ENCODE measurements at regions not wholly inside any gene's neighbourhood (a gene's known extent, or its start where the extent isn't known, plus 50 kb on each side); places are given as distances from the start of the nearest gene placed in this dataset.

DNA sequence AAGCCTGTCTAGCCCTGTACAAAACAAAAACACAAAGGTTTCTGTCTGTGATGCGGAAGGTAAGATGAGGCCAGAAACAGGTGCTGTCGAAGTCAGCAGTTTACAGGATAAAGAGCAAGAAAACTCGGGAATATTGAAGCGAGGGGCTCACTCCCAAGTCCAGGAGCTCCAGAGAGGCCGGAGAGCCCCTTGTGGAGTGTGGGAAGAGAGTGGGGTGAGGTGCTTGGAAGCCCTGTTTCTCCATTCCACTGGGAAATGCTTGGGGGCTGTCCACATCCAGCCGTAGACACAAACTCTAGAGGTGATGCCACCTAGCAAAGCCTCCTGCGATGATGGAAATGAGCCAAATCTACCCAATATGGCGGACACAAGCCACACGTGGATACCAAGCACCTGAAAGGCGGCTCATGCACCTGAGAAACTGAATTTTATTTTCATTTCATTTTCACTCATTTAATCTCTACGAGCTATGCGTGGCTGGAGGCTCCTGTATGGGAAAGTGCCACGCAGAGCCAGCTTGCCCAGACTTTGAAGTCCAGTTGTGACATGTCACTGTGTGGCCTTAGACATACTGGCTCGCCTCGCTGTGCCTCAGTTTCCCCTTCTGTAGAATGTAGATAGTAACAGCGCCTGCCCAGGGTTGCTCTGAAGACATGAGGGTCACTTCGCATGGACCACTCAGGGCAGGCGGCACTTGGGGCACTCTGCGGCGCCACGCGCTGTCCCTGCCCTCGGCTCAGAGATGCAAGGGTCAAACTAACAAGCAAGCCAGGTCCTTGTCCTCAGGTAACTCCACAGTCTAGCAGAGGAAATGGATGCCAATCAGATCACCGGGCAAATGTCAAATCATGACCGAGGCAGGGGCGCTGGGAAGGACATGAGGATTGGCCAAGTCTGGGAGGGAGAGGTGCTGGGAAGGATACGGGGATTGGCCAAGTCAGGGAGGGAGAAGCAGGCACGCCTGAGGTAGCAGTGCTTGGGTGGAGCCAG is 684.7 kb downstream of the TBC1D22A start:
- DNase-seq (ENCODE audit: low read depth): no peak
- TF ChIP-seq, protein P1, sequence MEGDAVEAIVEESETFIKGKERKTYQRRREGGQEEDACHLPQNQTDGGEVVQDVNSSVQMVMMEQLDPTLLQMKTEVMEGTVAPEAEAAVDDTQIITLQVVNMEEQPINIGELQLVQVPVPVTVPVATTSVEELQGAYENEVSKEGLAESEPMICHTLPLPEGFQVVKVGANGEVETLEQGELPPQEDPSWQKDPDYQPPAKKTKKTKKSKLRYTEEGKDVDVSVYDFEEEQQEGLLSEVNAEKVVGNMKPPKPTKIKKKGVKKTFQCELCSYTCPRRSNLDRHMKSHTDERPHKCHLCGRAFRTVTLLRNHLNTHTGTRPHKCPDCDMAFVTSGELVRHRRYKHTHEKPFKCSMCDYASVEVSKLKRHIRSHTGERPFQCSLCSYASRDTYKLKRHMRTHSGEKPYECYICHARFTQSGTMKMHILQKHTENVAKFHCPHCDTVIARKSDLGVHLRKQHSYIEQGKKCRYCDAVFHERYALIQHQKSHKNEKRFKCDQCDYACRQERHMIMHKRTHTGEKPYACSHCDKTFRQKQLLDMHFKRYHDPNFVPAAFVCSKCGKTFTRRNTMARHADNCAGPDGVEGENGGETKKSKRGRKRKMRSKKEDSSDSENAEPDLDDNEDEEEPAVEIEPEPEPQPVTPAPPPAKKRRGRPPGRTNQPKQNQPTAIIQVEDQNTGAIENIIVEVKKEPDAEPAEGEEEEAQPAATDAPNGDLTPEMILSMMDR (IDR thresholded peaks at IDR 0.05; ENCODE audit: control insufficient read depth, insufficient read depth, low read depth, low read length, missing control alignments): no peak
- no peak overlapping the region for H3K4me3 ChIP-seq (ENCODE audit: control insufficient read depth, low read depth, low read length)

DNA sequence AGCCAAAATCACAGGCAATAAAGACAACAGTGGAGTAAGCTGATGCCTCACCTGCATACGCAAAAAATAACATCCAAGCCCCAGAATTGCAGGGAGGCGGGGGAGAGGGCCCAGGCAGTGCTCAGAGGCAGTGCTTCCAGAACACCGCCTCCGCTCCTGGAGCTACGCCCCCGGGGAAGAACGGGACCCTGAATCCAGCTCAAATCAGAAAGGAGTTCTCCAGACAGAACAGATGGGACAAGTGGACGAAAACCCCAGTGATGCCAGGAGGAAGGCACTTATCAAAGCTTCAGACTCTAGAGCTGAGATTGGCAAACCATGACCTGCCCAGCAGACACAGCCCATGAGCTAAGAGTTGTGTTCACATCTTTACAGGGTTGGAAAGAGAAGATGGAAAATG is 683.9 kb downstream of the TBC1D22A start:
- no peak overlapping the region for H3K4me3 ChIP-seq (ENCODE audit: control insufficient read depth, low read depth, low read length)
- DNase-seq (ENCODE audit: low read depth): no peak
- TF ChIP-seq, protein P1 (IDR thresholded peaks at IDR 0.05; ENCODE audit: control insufficient read depth, insufficient read depth, low read depth, low read length, missing control alignments): no peak

DNA sequence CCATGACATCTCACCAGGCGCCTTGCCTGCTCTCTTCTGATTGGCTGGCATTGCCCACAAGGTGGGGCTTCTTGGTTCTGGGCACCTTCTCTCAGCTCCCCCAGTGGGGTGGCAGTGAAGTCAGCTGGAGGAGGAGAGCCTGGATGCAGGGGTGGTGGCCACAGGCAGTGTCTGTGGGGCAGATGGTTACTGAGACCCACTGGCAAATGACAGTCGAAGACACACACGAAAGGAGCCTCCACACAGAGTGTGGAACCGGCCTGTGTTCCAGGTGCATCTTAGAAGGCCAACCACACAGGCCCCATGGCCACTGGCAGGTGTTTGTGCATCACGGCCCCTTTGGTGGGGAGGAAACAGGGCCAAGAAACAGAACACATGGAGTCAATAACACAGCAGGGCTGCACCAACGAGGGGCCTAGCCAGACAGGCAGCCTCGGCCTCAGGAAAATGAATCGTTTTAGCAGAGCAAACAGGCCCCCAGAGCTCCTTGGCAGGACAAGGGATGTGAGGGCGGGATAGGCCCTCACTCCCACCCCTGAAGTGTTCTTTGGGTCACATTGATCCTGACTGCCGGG is 683.4 kb downstream of the TBC1D22A start:
- TF ChIP-seq, protein P1 (IDR thresholded peaks at IDR 0.05; ENCODE audit: control insufficient read depth, insufficient read depth, low read depth, low read length, missing control alignments): no peak
- DNase-seq (ENCODE audit: low read depth): no peak
- no peak overlapping the region for H3K4me3 ChIP-seq (ENCODE audit: control insufficient read depth, low read depth, low read length)

DNA sequence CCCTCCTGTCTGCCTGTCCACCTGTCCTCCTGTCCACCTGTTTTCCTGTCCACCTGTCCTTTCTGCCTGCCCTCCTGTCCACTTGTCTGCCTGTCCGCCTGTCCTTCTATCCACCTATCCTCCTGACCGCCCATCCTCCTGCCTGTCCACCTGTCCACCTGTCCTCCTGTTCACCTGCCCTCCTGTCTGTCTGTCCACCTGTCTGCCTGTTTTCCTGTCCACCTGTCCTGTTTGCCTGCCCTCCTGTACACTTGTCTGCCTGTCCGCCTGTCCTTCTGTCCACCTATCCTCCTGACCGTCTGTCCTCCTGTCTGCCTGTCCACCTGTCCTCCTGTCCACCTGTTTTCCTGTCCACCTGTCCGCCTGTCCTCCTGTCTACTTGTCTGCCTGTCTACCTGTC is 682.8 kb downstream of the TBC1D22A start:
- H3K4me3 ChIP-seq (ENCODE audit: control insufficient read depth, low read depth, low read length): no peak overlapping the region
- TF ChIP-seq, protein P1 (IDR thresholded peaks at IDR 0.05; ENCODE audit: control insufficient read depth, insufficient read depth, low read depth, low read length, missing control alignments): no peak
- no peak for DNase-seq (ENCODE audit: low read depth)

DNA sequence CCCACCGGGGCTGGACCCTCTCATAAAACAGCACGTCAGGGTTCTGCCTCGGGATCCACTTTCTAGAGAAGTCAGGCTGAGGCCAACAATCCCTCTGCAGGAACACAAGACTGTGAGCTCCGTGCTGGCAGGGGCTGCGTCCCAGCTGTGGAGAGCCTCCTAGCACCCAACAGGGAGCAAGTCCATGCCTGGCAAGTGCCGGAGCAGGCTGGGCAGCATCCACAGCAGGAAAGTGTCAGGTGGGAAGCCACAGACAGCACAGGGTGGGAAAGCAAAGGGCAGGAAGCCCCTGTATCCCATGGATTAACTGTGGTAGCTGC is 682.3 kb downstream of the TBC1D22A start:
- DNase-seq (ENCODE audit: low read depth): no peak

DNA sequence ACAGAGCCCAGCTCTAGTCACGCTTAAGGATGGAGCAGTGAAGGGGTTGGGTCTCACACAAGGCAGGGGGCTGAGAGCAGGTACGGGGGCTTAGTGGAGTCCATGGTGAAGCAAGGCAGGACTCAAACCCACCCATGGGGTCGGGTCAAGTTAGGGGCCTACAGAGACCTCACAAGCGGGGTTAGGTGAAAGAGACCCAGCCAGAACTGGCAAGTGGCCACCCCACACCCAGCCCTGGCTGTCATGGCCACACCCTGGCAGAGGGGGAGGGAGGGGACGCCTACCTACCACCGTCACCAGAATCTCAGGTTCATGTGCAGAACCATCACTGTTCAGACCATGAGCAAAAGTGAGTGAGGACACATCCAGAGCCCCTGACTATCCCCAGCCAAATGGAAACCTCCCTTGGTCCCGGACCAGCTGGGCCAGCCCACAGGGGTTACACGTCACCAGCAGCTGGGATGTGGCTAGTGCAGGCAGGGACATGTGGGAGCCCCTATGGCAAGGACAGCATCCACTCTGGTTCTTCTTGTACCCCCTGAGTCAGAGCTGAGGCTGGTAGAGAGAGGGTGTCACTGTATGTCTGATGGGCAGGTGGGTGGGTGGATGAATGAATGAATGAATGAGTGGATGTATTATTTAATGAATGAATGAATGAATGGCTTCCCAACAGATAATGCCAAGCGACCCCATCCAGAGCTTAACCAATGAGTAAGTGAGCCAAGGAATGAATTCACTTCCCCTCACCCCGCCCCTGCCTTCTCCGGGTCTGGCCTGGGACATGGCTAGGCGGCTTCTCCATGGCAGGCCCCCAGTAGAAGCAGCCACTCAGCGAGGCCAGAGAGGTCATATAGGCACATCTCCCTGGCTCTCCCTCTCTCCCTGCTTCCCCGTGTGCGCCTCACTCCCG is 681.6 kb downstream of the TBC1D22A start:
- TF ChIP-seq, protein P1 (IDR thresholded peaks at IDR 0.05; ENCODE audit: control insufficient read depth, insufficient read depth, low read depth, low read length, missing control alignments): no peak
- no peak for DNase-seq (ENCODE audit: low read depth)

More for the DNA sequence above, 682.3 kb downstream of the TBC1D22A start:
- H3K4me3 ChIP-seq (ENCODE audit: control insufficient read depth, low read depth, low read length): no peak overlapping the region
- TF ChIP-seq, protein P1 (IDR thresholded peaks at IDR 0.05; ENCODE audit: control insufficient read depth, insufficient read depth, low read depth, low read length, missing control alignments): no peak

More for the DNA sequence above, 681.6 kb downstream of the TBC1D22A start:
- no peak overlapping the region for H3K4me3 ChIP-seq (ENCODE audit: control insufficient read depth, low read depth, low read length)

Measured in AG09309 (cell line).